ENCODE measurements at regions not wholly inside any gene's neighbourhood (a gene's known extent, or its start where the extent isn't known, plus 50 kb on each side); places are given as distances from the start of the nearest gene placed in this dataset.

DNA sequence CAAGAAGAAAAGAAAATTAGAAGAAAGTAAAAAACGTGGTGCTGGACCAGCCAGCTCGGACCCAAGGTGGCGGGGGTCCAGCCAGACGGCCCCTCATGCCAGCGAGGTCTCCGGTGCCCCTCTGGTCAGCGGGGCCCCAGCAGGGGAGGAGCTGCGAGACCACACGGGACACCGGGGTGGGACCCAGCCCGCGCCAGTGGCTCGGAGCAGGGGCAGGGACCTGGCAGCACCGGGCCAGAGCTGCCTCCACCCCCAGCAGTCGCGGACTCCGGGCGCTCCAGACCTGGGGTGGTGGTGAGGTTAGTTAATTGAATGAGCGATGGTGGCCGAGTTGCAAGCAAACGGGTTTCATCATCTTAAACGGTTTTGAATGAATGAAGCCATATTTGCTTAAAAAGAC is 289.9 kb upstream of the MC4R start:
- Histone ChIP-seq H3K27me3 (ENCODE audit: control insufficient read depth, insufficient read depth, low read length) (no peaks in the 10 kb centered on the region), H3K27ac (ENCODE audit: low read depth, low read length) (no peak overlapping the region), H3K4me1 (ENCODE audit: control insufficient read depth, insufficient read depth, low read length) (no peaks in the 10 kb centered on the region), H3K9me3 (ENCODE audit: control insufficient read depth, insufficient read depth, low read depth, low read length) (no peaks in the 10 kb centered on the region), H3K36me3 (ENCODE audit: control insufficient read depth, insufficient read depth, low read length) (no peaks in the 10 kb centered on the region), H3K9ac (ENCODE audit: low read length) (no peak overlapping the region), H3K4me3 (ENCODE audit: low read depth, low read length) (no peak overlapping the region)

DNA sequence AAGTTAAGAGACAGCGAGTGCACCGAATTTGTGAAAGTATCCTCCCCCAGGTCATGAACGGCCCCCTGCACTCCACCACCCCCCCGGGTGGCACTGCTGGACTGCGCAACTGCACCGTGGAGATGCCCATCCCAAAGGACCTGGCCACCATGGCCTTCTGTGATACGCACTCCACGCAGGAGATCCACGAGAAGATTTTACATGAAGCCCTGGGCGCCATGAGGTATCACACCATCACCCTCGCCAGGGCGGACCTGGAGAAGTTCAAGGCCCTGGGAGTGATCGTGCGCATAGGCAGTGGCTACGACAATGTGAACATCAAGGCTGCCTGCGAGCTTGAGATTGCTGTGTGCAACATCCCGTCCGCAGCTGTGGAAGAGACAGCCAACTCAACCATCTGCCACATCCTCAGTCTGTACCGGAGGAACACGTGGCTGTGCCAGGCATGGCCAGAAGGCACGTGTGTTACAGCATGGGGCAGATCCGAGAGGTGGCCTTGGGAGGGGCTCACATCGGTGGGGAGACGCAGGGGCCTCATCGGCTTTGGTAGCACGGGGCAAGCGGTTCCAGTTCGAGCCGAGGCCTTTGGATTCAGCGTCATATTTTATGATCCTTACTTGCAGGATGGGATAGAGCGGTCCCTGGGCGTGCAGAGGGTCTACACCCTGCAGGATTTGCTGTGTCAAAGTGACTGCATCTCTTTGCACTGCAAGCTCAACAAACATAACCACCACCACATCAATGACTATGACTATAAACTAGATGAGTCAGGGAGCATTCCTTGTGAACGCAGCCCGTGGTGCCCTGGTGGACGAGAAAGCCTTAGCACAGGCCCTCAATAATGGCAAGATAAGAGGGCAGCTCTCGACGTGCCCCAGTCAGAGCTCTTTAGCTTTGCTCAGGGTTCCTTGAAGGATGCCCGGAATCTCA is 290.8 kb upstream of the MC4R start:
- Histone ChIP-seq H3K27me3 (ENCODE audit: control insufficient read depth, insufficient read depth, low read length) (no peaks in the 10 kb centered on the region), H3K9me3 (ENCODE audit: control insufficient read depth, insufficient read depth, low read depth, low read length) (no peaks in the 10 kb centered on the region), H3K27ac (ENCODE audit: low read depth, low read length) (no peak overlapping the region), H3K4me3 (ENCODE audit: low read depth, low read length) (no peak overlapping the region), H3K4me1 (ENCODE audit: control insufficient read depth, insufficient read depth, low read length) (no peaks in the 10 kb centered on the region), H3K9ac (ENCODE audit: low read length) (no peak overlapping the region), H3K36me3 (ENCODE audit: control insufficient read depth, insufficient read depth, low read length) (no peaks in the 10 kb centered on the region)

GRCh38 chr18:60664736-60665135 is 292.2 kb upstream of the MC4R start:
- Histone ChIP-seq H3K27ac (ENCODE audit: low read depth, low read length) (no peak overlapping the region), H3K36me3 (ENCODE audit: control insufficient read depth, insufficient read depth, low read length) (no peaks in the 10 kb centered on the region), H3K9me3 (ENCODE audit: control insufficient read depth, insufficient read depth, low read depth, low read length) (no peaks in the 10 kb centered on the region), H3K9ac (ENCODE audit: low read length) (no peak overlapping the region), H3K4me1 (ENCODE audit: control insufficient read depth, insufficient read depth, low read length) (no peaks in the 10 kb centered on the region), H3K4me3 (ENCODE audit: low read depth, low read length) (no peak overlapping the region), H3K27me3 (ENCODE audit: control insufficient read depth, insufficient read depth, low read length) (no peaks in the 10 kb centered on the region)

GRCh38 chr18:60667016-60667415 is 294.4 kb upstream of the MC4R start:
- Histone ChIP-seq H3K27ac (ENCODE audit: low read depth, low read length) (no peak overlapping the region), H3K9me3 (ENCODE audit: control insufficient read depth, insufficient read depth, low read depth, low read length) (no peaks in the 10 kb centered on the region), H3K36me3 (ENCODE audit: control insufficient read depth, insufficient read depth, low read length) (no peaks in the 10 kb centered on the region), H3K9ac (ENCODE audit: low read length) (no peak overlapping the region), H3K27me3 (ENCODE audit: control insufficient read depth, insufficient read depth, low read length) (no peaks in the 10 kb centered on the region), H3K4me1 (ENCODE audit: control insufficient read depth, insufficient read depth, low read length) (no peaks in the 10 kb centered on the region; the same call in 1 of the 2 replicates), H3K4me3 (ENCODE audit: low read depth, low read length) (no peak overlapping the region)

DNA sequence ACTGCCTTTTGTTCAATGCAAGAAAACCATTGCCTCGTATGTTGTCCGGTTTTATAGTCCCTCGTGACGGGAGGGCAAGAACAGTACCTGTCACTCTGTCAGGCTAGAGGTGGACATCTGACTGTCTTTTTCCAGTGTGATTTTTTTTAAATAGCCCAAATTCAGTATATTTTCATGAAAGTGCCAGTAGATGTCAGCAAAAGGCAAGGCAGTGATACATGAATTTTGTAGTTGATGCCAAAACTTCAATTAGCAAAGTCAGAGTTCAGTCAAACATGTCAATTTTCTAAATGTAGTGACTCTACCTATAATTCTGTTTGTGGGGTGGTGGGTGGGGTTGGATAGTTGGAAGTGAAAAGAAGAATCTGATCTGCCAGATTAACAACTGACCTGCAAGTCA is 296.0 kb upstream of the MC4R start:
- Histone ChIP-seq H3K27ac (ENCODE audit: low read depth, low read length) (no peak overlapping the region), H3K9me3 (ENCODE audit: control insufficient read depth, insufficient read depth, low read depth, low read length) (no peaks in the 10 kb centered on the region), H3K27me3 (ENCODE audit: control insufficient read depth, insufficient read depth, low read length) (no peaks in the 10 kb centered on the region), H3K36me3 (ENCODE audit: control insufficient read depth, insufficient read depth, low read length) (no peaks in the 10 kb centered on the region), H3K4me3 (ENCODE audit: low read depth, low read length) (no peak overlapping the region), H3K4me1 (ENCODE audit: control insufficient read depth, insufficient read depth, low read length) (no peaks in the 10 kb centered on the region; the same call in 1 of the 2 replicates), H3K9ac (ENCODE audit: low read length) (no peak overlapping the region)

DNA sequence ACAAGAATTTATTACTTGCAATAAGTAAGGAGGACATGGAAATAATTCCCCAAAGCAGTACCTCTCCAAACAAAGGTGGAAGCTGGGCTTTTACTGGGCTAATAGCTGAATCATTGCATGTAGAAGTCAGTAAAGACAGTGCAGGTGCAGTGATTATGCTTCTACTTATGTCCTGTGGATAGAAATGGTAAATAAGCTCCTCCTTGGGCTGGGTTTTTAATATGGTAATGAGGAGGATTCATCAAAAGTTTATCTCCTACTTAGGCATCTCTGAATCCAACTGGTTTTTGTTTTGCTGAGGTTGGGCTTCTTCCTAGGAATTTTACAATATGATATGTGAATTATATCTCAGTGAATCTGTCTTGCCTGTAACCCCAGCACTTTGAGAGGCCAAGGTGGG is 297.4 kb upstream of the MC4R start:
- H3K27ac ChIP-seq (ENCODE audit: low read depth, low read length) = no peak overlapping the region
- H3K27me3 ChIP-seq (ENCODE audit: control insufficient read depth, insufficient read depth, low read length) = no peaks in the 10 kb centered on the region
- no peaks in the 10 kb centered on the region for H3K36me3 ChIP-seq (ENCODE audit: control insufficient read depth, insufficient read depth, low read length)
- no peaks in the 10 kb centered on the region for H3K9me3 ChIP-seq (ENCODE audit: control insufficient read depth, insufficient read depth, low read depth, low read length)
- H3K4me1 ChIP-seq (ENCODE audit: control insufficient read depth, insufficient read depth, low read length) = no peaks in the 10 kb centered on the region; the same call in 1 of the 2 replicates
- H3K4me3 ChIP-seq (ENCODE audit: low read depth, low read length) = no peak overlapping the region
- H3K9ac ChIP-seq (ENCODE audit: low read length) = no peak overlapping the region

DNA sequence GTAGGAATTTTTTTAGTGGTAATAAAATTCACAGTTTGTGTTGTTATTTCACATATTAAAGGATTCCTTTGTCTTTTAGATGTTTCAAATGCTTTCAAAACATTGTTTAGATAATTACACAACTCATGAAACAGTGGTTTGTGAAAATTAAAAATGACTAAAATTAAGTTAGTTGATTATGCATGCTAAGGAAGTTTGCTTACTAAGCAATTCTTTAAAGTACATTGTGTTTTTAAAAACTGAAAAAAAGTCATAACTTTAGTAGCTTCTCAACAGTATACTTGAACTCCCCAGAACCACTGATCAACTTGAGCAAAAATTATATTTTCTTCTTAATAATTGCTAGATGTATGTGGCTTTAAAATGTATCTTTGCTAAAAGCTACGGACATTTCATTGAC is 298.4 kb upstream of the MC4R start:
- no peak overlapping the region for H3K4me3 ChIP-seq (ENCODE audit: low read depth, low read length)
- H3K27ac ChIP-seq (ENCODE audit: low read depth, low read length) = no peak overlapping the region
- no peak overlapping the region for H3K9ac ChIP-seq (ENCODE audit: low read length)
- no peaks in the 10 kb centered on the region for H3K9me3 ChIP-seq (ENCODE audit: control insufficient read depth, insufficient read depth, low read depth, low read length)
- H3K27me3 ChIP-seq (ENCODE audit: control insufficient read depth, insufficient read depth, low read length) = no peaks in the 10 kb centered on the region
- no peaks in the 10 kb centered on the region for H3K36me3 ChIP-seq (ENCODE audit: control insufficient read depth, insufficient read depth, low read length)
- no peaks in the 10 kb centered on the region; the same call in 1 of the 2 replicates for H3K4me1 ChIP-seq (ENCODE audit: control insufficient read depth, insufficient read depth, low read length)

DNA sequence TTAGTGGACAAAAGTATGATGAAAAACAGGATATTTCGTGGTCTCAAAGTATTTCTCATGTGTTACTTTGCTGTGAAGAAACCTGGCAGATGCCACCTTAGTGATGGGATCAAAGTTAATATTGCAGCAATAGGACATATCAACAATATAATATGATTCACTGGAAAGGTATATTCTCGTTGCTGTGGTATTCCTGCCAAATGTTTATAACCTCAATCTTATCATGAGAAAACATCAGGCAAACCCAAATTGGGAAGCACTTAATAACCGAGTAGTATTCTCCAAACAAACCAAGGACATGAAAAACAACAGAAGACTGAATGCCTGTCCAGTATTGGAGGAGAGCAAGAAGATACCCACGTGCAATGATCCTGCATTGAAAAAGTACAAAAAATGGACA is 302.6 kb upstream of the MC4R start:
- Histone ChIP-seq H3K27ac (ENCODE audit: low read depth, low read length) (no peak overlapping the region), H3K9me3 (ENCODE audit: control insufficient read depth, insufficient read depth, low read depth, low read length) (no peaks in the 10 kb centered on the region), H3K27me3 (ENCODE audit: control insufficient read depth, insufficient read depth, low read length) (no peaks in the 10 kb centered on the region), H3K36me3 (ENCODE audit: control insufficient read depth, insufficient read depth, low read length) (no peaks in the 10 kb centered on the region), H3K4me1 (ENCODE audit: control insufficient read depth, insufficient read depth, low read length) (no peaks in the 10 kb centered on the region; the same call in 1 of the 2 replicates), H3K4me3 (ENCODE audit: low read depth, low read length) (no peak overlapping the region), H3K9ac (ENCODE audit: low read length) (no peak overlapping the region)

- no peaks in the 10 kb centered on the region; the same call in 1 of the 2 replicates for H3K4me1 ChIP-seq (ENCODE audit: control insufficient read depth, insufficient read depth, low read length)
- no peaks in the 10 kb centered on the region for H3K9me3 ChIP-seq (ENCODE audit: control insufficient read depth, insufficient read depth, low read depth, low read length)
- no peaks in the 10 kb centered on the region for H3K36me3 ChIP-seq (ENCODE audit: control insufficient read depth, insufficient read depth, low read length)
- H3K27ac ChIP-seq (ENCODE audit: low read depth, low read length) = no peak overlapping the region
- no peaks in the 10 kb centered on the region for H3K27me3 ChIP-seq (ENCODE audit: control insufficient read depth, insufficient read depth, low read length)
- H3K4me3 ChIP-seq (ENCODE audit: low read depth, low read length) = no peak overlapping the region
- H3K9ac ChIP-seq (ENCODE audit: low read length) = no peak overlapping the region
Measured at GRCh38 chr18:60675801-60676200, 303.2 kb upstream of the MC4R start.

DNA sequence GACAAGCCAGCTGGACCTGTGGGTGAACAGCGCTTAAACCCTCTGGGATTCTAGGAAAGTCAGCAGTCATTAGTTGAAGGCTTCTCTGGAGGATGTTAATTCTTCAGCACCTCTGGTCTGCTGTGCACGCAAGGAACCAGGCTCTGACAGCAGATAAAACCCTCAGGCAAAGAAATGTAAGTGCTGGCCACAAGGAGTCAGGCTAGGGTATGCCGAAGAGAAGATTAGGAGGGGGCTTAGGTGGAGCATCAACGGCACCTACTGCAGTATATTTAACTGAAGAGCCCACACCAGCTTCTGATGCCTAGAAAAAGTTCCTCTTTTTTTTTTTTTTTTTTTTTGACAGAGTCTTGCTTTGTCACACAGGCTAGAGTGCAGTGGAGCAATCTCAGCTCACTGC is 304.2 kb upstream of the MC4R start:
- Histone ChIP-seq H3K9me3 (ENCODE audit: control insufficient read depth, insufficient read depth, low read depth, low read length) (no peaks in the 10 kb centered on the region), H3K27ac (ENCODE audit: low read depth, low read length) (no peak overlapping the region), H3K27me3 (ENCODE audit: control insufficient read depth, insufficient read depth, low read length) (no peaks in the 10 kb centered on the region), H3K36me3 (ENCODE audit: control insufficient read depth, insufficient read depth, low read length) (no peaks in the 10 kb centered on the region), H3K4me1 (ENCODE audit: control insufficient read depth, insufficient read depth, low read length) (no peaks in the 10 kb centered on the region), H3K4me3 (ENCODE audit: low read depth, low read length) (no peak overlapping the region), H3K9ac (ENCODE audit: low read length) (no peak overlapping the region)

DNA sequence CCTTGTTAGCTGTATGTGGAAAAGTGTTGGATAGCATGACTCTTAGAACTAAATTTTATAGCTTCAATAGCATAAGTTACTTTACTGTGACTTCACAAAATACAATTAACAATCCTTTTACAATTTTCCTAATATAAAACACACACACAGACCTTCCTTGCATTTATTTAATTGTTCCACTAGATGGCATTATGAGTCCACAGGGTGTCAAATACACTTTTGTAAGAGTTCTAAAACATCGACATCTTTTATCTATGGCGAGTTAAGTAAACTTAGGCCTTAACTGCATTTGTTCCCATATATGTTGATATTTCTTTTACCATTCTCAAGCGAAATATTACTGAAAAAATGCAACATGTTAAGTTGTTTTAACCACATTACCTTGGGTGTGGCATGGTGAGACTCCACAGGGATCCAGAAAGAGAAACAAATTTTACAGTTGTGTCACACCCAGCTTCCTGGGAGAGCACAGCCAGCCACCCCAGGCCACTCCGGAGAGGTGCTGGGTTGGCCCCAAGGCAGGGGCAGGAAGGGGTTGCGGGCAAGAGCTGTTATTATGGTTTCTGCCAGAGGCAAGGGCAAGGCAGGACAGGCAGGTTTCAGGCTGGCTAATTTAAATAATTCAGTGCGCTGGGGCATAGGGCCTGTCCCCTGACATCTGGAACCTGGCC is 312.4 kb upstream of the MC4R start:
- no peak overlapping the region for H3K4me3 ChIP-seq (ENCODE audit: low read depth, low read length)

More for the DNA sequence above, 312.4 kb upstream of the MC4R start:
- H3K9me3 ChIP-seq (ENCODE audit: control insufficient read depth, insufficient read depth, low read depth, low read length) = no peaks in the 10 kb centered on the region
- no peak overlapping the region for H3K9ac ChIP-seq (ENCODE audit: low read length)
- no peak overlapping the region for H3K27ac ChIP-seq (ENCODE audit: low read depth, low read length)
- no peaks in the 10 kb centered on the region for H3K27me3 ChIP-seq (ENCODE audit: control insufficient read depth, insufficient read depth, low read length)
- H3K4me1 ChIP-seq (ENCODE audit: control insufficient read depth, insufficient read depth, low read length) = peaks cover 6% of the 10 kb centered on the region
- H3K36me3 ChIP-seq (ENCODE audit: control insufficient read depth, insufficient read depth, low read length) = no peaks in the 10 kb centered on the region

Measured in HUES6 (cell line).